ENCODE measurements at regions not wholly inside any gene's neighbourhood (a gene's known extent, or its start where the extent isn't known, plus 50 kb on each side); places are given as distances from the start of the nearest gene placed in this dataset.

DNA sequence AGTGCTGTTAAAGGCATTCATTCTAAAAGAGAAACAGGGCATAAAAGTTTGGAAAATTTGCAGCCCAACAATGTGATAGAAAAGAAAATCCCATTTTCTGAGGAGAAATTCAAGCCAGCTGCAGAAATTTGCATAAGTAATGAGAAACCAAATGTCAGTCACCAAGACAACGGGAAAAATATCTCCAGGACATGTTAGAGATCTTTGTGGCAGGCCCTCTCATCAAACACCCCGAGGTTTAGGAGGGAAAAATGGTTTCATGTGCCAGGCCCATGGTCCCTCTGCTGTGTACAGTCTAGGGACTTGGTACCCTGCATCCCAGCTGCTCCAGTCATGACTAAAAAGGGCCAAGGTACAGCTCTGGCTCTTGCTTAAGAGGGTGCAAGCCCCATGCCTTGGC lies 251.0 kb upstream of the FAR2 start:
- TF ChIP-seq CTCF (IDR thresholded peaks at IDR 0.05): no peak
- no peaks in the 10 kb centered on the region for H3K36me3 ChIP-seq
- no peaks in the 10 kb centered on the region for H3K27me3 ChIP-seq
- H3K4me3 ChIP-seq: no peak overlapping the region
- H3K9me3 ChIP-seq: peaks cover 0 to 2% of the 10 kb centered on the region in 2 donors
- H3K27ac ChIP-seq: no peak overlapping the region
- intact Hi-C loops (cut with DNase I): no loop called here
- DNase-seq (ENCODE audit: low spot score in 2 of 2): no peak
- H3K4me1 ChIP-seq: no peaks in the 10 kb centered on the region

DNA sequence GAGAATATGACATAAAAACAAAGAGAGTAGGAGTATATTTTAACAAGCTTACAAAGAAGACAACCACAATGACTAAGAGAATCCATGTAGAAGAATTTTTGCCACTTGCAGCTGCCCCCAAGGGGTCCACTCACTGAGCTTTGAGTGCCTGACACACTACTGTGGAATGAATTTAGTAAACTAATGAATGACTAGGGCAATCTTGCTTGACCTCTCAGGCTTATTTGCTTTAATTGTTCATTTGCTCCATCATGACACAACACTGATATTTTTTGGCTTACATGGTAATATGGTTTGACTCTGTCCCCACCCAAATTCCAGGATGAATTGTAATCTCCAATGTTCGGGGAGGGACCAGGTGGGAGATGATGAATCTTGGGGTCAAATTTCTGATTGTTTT lies 249.1 kb upstream of the FAR2 start:
- Histone ChIP-seq H3K9me3 (peaks cover 0 to 2% of the 10 kb centered on the region in 2 donors), H3K27me3 (no peaks in the 10 kb centered on the region), H3K4me3 (no peak overlapping the region), H3K36me3 (no peaks in the 10 kb centered on the region), H3K27ac (no peak overlapping the region), H3K4me1 (no peaks in the 10 kb centered on the region)
- intact Hi-C loops (cut with DNase I): no loop called here
- DNase-seq (ENCODE audit: low spot score in 2 of 2): no peak
- TF ChIP-seq CTCF (IDR thresholded peaks at IDR 0.05): no peak

GRCh38 chr12:28905220-28905955 lies 243.7 kb upstream of the FAR2 start:
- Histone ChIP-seq H3K9me3 (peaks cover 0 to 3% of the 10 kb centered on the region in 2 donors), H3K27ac (no peak overlapping the region), H3K36me3 (no peaks in the 10 kb centered on the region), H3K27me3 (no peaks in the 10 kb centered on the region), H3K4me3 (no peak overlapping the region), H3K4me1 (no peaks in the 10 kb centered on the region)
- TF ChIP-seq CTCF (IDR thresholded peaks at IDR 0.05): no peak
- no peak for DNase-seq (ENCODE audit: low spot score in 2 of 2)
- intact Hi-C loops (cut with DNase I): no loop called here

GRCh38 chr12:28908646-28909045 lies 240.4 kb upstream of the FAR2 start:
- no peak overlapping the region for H3K27ac ChIP-seq
- no peak for TF ChIP-seq CTCF (IDR thresholded peaks at IDR 0.05)
- no peaks in the 10 kb centered on the region for H3K4me1 ChIP-seq
- no peak overlapping the region for H3K4me3 ChIP-seq
- H3K27me3 ChIP-seq: no peaks in the 10 kb centered on the region
- no peaks in the 10 kb centered on the region for H3K36me3 ChIP-seq
- no peak for DNase-seq (ENCODE audit: low spot score in 2 of 2)
- H3K9me3 ChIP-seq: peaks cover 11 to 14% of the 10 kb centered on the region in 2 donors
- intact Hi-C loops (cut with DNase I): no loop called here

DNA sequence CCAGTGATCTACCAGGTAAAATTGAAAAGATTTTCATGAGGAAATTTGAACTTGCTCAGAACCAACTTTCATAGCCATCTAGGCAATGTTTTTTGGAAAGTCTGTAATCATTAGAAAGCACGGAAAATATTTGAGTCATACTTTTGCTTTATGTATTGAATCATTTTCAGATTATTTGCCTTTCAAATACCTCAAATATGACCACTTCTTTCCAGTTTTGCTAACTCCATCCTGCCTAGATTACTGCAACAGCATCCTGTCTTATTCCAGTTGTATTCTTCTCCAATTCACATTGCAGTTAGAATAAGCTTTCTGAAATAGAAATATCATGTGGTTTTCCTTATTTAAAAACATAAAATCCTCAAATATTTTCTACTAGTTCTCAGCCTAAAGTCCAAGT lies 239.8 kb upstream of the FAR2 start:
- no peak for DNase-seq (ENCODE audit: low spot score in 2 of 2)
- intact Hi-C loops (cut with DNase I): no loop called here
- H3K27me3 ChIP-seq: no peaks in the 10 kb centered on the region
- TF ChIP-seq CTCF (IDR thresholded peaks at IDR 0.05): no peak
- H3K4me3 ChIP-seq: no peak overlapping the region
- no peaks in the 10 kb centered on the region for H3K36me3 ChIP-seq
- H3K9me3 ChIP-seq: peaks cover 15 to 20% of the 10 kb centered on the region in 2 donors
- H3K27ac ChIP-seq: no peak overlapping the region
- H3K4me1 ChIP-seq: no peaks in the 10 kb centered on the region

Measured in ascending aorta (tissue), 2 donors.